GM13977 (cell line): ENCODE measurements at regions not wholly inside any gene's neighbourhood (a gene's known extent, or its start where the extent isn't known, plus 50 kb on each side); places are given as distances from the start of the nearest gene placed in this dataset.

Experiments used
- DNase-seq: peaks from one replicate; pipeline ENCODE4 v3.0.0; 2012; ENCODE audit warnings: low spot score
- CTCF ChIP-seq: IDR thresholded peaks from 2 replicates; pipeline ENCODE4 v1.5.1; 2012; ENCODE audit warnings: mild to moderate bottlenecking, control low read depth; ENCODE audit not compliant: insufficient read depth; ENCODE audit errors: extremely low read depth, missing control alignments
- in situ Hi-C: fragments of 300-500 bp; cut with MboI; formaldehyde crosslinking; loops from one replicate; pipeline ENCODE4 v1.12.0; 2022; ENCODE audit warnings: low sequenced_read_pairs, low pct_unique_long_range_greater_than_20kb, mixed read lengths, inconsistent platforms; ENCODE audit not compliant: unreplicated experiment

- in situ Hi-C loops: no loop called here
- no peak for DNase-seq
Measured at GRCh38 chr2:198408171-198408570, 603.8 kb downstream of the PLCL1 start.

GRCh38 chr2:198405311-198405710 is 600.9 kb downstream of the PLCL1 start:
- in situ Hi-C loops: no loop called here
- TF ChIP-seq CTCF: no peak

More at GRCh38 chr2:198408171-198408570, 603.8 kb downstream of the PLCL1 start:
- no peak for TF ChIP-seq CTCF

GRCh38 chr2:198401644-198402043 is 597.3 kb downstream of the PLCL1 start:
- no peak for TF ChIP-seq CTCF
- in situ Hi-C loops: no loop called here

More at GRCh38 chr2:198405311-198405710, 600.9 kb downstream of the PLCL1 start:
- DNase-seq: no peak

GRCh38 chr2:198400999-198401398 is 596.6 kb downstream of the PLCL1 start:
- in situ Hi-C loops: no loop called here
- no peak for TF ChIP-seq CTCF
- no peak for DNase-seq

More at GRCh38 chr2:198401644-198402043, 597.3 kb downstream of the PLCL1 start:
- DNase-seq: no peak

- TF ChIP-seq CTCF: no peak
- no peak for DNase-seq
- in situ Hi-C loops: no loop called here
Measured at GRCh38 chr2:198394208-198394607, 589.8 kb downstream of the PLCL1 start.

GRCh38 chr2:198390670-198391069 is 586.3 kb downstream of the PLCL1 start:
- no peak for TF ChIP-seq CTCF
- in situ Hi-C loops: no loop called here

GRCh38 chr2:198387677-198388076 is 583.3 kb downstream of the PLCL1 start:
- no peak for TF ChIP-seq CTCF
- in situ Hi-C loops: no loop called here
- no peak for DNase-seq

More at GRCh38 chr2:198390670-198391069, 586.3 kb downstream of the PLCL1 start:
- DNase-seq: no peak
